Bronchial epithelial cell (primary cell): ENCODE measurements at regions not wholly inside any gene's neighbourhood (a gene's known extent, or its start where the extent isn't known, plus 50 kb on each side); places are given as distances from the start of the nearest gene placed in this dataset.

Source experiments
- DNase-seq: peaks from one replicate; pipeline ENCODE4 v3.0.0-alpha.2; 2010; ENCODE audit warnings: low read depth
- FAIRE-seq: peaks from 2 replicates; lab custom pipeline; 2011; peaks lifted over from hg19 to GRCh38; lab: Jason Lieb, UNC
- H3K27me3 ChIP-seq: 2 replicates; pipeline ENCODE4 v1.5.1; 2011; ENCODE audit warnings: low read length; ENCODE audit not compliant: control insufficient read depth, insufficient read depth
- H3K36me3 ChIP-seq: 2 replicates; pipeline ENCODE4 v1.5.1; 2011; ENCODE audit warnings: low read length; ENCODE audit not compliant: control insufficient read depth, insufficient read depth
- H3K4me3 ChIP-seq: 2 replicates; pipeline ENCODE4 v1.5.1; 2011; ENCODE audit warnings: mild to moderate bottlenecking, low read depth, low read length, control low read depth
- TF ChIP-seq, protein P1 (sequence below): IDR thresholded peaks from 2 replicates; pipeline ENCODE4 v1.5.1; 2011; ENCODE audit warnings: mild to moderate bottlenecking, moderate library complexity, low read length, control low read depth, inconsistent platforms; ENCODE audit not compliant: insufficient read depth, severe bottlenecking

DNA sequence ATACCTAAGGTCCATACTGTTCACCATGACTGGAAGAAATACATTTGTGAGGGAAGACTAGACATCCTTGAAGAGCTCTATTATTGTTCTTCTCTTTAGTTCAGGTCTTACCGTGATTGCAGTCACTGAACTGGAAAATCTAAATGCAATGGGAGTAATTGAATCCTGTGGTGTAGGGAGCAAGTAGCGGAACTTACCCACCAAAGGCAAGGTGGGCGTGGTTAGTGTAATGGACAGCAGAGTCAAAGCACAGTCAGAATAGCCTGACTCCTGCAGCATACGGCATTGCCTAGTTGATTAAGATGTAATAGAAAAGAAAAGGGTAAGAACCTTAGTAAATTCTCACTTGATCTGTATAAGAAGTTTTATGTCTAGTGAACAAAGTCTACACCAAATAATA lies 679.7 kb upstream of the EPHA7 start:
- H3K4me3 ChIP-seq = no peak overlapping the region
- H3K36me3 ChIP-seq = no peaks in the 10 kb centered on the region
- TF ChIP-seq, protein P1, sequence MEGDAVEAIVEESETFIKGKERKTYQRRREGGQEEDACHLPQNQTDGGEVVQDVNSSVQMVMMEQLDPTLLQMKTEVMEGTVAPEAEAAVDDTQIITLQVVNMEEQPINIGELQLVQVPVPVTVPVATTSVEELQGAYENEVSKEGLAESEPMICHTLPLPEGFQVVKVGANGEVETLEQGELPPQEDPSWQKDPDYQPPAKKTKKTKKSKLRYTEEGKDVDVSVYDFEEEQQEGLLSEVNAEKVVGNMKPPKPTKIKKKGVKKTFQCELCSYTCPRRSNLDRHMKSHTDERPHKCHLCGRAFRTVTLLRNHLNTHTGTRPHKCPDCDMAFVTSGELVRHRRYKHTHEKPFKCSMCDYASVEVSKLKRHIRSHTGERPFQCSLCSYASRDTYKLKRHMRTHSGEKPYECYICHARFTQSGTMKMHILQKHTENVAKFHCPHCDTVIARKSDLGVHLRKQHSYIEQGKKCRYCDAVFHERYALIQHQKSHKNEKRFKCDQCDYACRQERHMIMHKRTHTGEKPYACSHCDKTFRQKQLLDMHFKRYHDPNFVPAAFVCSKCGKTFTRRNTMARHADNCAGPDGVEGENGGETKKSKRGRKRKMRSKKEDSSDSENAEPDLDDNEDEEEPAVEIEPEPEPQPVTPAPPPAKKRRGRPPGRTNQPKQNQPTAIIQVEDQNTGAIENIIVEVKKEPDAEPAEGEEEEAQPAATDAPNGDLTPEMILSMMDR = no peak
- FAIRE-seq (no peak), DNase-seq (no peak)
- H3K27me3 ChIP-seq = no peaks in the 10 kb centered on the region

DNA sequence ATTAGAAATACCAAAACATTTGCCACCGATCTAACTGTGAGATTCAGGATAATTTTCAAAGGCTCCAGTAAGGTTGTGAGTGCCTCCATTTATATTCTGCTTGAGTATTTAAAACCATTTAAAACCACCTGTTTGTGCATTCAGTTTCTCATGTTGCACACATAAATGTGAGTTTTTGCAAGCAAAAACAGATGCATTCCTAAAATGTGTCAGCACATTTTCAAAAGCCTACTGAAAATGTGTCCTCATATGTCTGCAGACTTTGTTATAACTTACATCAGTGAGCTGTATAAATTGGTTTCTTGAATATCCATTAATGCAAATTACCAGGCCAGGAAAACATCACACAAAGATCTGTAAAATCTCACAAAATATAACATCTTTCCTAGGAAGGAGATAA lies 676.6 kb upstream of the EPHA7 start:
- TF ChIP-seq, protein P1 = no peak
- no peaks in the 10 kb centered on the region for H3K27me3 ChIP-seq
- DNase-seq (no peak), FAIRE-seq (no peak)
- H3K4me3 ChIP-seq = no peak overlapping the region
- H3K36me3 ChIP-seq = no peaks in the 10 kb centered on the region

DNA sequence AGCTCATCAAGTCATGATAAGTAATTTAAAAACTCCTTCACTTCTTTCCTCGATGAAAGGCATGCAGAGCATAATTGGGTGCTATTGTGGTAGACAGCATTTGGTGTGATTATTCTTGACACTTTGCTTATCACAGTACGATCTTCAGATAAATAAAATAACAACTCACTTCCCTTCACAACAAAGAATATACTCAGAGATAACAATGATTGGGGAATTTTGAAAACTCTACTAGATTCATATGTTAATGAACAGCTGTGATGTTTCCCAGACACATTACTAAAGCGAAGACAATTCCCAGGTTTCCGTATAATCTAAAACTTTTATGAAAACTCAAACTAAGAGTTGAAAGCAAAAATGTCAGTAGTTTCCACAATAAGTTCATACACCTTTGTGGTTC lies 670.6 kb upstream of the EPHA7 start:
- TF ChIP-seq, protein P1 = no peak
- FAIRE-seq = no peak

DNA sequence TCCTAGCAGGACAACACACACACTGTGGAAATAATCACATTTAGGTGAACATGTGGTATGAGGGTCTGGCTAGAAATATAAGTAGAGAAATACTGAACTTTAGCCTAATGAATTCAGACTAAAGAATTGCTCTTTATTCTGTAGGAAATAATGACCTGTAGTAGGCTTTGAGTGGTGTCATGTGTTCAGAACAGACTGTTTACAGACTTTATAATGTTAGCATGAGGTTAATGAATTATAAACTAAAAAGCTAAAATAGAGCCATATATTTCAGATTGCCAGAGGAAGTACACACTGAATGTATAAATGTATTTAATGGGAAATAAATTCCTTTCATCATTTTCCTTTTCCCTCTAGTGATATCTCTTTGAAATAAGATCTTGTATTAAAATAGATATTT lies 669.5 kb upstream of the EPHA7 start:
- TF ChIP-seq, protein P1 = no peak
- no peak for DNase-seq
- Histone ChIP-seq H3K27me3 (no peaks in the 10 kb centered on the region), H3K4me3 (no peak overlapping the region), H3K36me3 (no peaks in the 10 kb centered on the region)
- FAIRE-seq = no peak

More for the DNA sequence above, 670.6 kb upstream of the EPHA7 start:
- Histone ChIP-seq H3K36me3 (no peaks in the 10 kb centered on the region), H3K4me3 (no peak overlapping the region), H3K27me3 (no peaks in the 10 kb centered on the region)
- no peak for DNase-seq

DNA sequence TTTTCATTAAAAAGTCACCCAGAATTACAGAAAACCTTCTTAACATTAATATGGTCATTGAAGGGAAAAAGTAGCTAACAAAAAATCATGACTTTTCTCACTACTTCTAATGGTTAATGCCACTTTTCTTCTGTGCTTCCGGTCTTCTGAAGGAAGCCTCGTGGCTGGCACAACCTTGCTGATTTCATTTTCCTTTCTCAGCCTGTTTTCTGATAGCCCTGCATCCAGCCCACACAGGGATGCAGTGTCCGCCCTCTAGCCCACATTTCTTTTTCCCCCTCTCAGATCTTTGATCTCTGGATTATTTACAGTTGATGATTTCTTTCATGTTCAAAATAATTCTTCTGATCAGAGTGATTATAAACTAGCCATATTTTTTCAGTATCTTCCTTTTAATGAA lies 655.4 kb upstream of the EPHA7 start:
- TF ChIP-seq, protein P1 = no peak
- no peak for FAIRE-seq
- H3K27me3 ChIP-seq = no peaks in the 10 kb centered on the region
- no peaks in the 10 kb centered on the region for H3K36me3 ChIP-seq
- H3K4me3 ChIP-seq = no peak overlapping the region
- no peak for DNase-seq

DNA sequence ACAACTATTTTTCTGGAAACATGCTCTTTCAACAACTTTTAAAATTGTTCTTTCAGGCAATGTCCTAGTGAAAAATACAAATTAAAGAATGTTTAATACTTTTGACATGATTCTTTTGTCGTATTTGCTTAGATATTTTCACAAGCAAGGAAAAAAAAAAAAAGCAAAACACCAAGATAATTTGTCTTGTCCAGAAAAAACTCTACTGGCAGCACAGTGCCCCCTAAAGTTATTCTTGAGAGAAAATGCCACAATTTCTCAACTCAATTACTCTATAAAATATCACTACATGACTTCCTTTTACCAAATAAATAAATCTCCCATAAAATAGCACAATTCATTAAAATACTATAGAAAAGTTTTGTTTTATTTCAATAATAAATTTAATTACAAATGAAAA lies 652.5 kb upstream of the EPHA7 start:
- H3K4me3 ChIP-seq = no peak overlapping the region
- FAIRE-seq (no peak), DNase-seq (no peak)
- no peaks in the 10 kb centered on the region for H3K36me3 ChIP-seq
- TF ChIP-seq, protein P1 = no peak
- no peaks in the 10 kb centered on the region for H3K27me3 ChIP-seq
